ENCODE measurements at regions not wholly inside any gene's neighbourhood (a gene's known extent, or its start where the extent isn't known, plus 50 kb on each side); places are given as distances from the start of the nearest gene placed in this dataset.
"Not testable (repeated sequence)": the region's sequence is repeated elsewhere in the genome, so short reads cannot be mapped to it uniquely, and the experiment has no call there.

DNA sequence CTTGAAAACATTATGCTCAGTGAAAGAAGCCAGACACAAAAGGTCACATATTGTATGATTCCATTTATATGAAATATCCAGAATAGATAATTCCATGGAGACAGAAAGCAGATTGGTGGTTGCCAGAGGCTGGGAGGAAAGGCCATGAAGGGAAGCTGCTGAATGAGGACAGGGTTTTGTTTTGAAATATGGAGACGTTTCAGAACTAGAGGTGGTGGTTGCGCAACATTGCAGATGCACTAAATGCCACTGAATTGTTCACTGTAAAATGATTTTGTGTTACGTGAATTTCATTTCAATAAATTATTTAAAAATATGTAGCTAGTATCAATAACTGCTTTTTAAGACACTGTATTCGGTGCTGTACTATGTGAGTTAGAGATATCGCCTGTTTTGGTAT, 101.7 kb upstream of the ZNF236 start:
- H3K4me1 ChIP-seq (ENCODE audit: control insufficient read depth, insufficient read depth, low read length): no peaks in the 10 kb centered on the region
- H3K4me3 ChIP-seq (ENCODE audit: low read length in 2 of 2): no peak overlapping the region
- H3K36me3 ChIP-seq (ENCODE audit: control insufficient read depth in 2 of 2, insufficient read depth in 2 of 2, low read length in 2 of 2): no peaks in the 10 kb centered on the region
- H3K27me3 ChIP-seq (ENCODE audit: control insufficient read depth in 1 of 2, insufficient read depth in 2 of 2, low read length in 2 of 2): no peaks in the 10 kb centered on the region
- no peak overlapping the region for H3K27ac ChIP-seq (ENCODE audit: low read length)
- no peak overlapping the region for H3K9ac ChIP-seq (ENCODE audit: low read length in 2 of 2)
- no peaks in the 10 kb centered on the region for H3K9me3 ChIP-seq (ENCODE audit: control insufficient read depth in 2 of 2, low read length in 2 of 2)

DNA sequence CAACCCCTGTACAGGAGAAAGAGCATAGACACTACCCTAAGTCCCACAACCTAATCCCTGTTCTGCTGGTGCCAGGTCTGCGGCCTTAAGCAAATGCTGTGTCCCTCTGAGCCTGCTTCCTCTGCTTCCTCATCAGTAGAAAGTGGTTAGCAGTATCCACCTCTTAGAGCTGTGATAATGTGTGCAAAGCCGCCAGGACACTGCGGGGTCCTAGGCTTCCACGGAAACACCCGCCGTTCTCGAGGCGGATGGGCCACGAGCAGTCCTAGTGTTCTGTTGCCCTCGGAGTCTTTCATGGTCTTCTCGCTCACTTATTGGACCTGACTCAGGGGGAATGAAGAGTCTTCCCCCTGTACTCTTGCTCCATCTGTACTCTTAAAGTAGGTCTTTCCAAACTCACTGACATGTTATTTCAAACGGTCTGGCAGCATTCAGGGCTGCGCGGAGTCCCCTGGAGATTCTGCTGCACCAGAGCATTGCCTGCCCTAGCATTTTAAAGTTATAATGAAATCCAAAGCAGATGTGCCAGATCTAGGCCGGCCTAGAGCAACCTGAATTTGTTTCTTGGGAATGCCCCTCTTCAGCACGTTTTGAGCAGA, 107.2 kb upstream of the ZNF236 start:
- Histone ChIP-seq H3K27me3 (ENCODE audit: control insufficient read depth in 1 of 2, insufficient read depth in 2 of 2, low read length in 2 of 2) (no peaks in the 10 kb centered on the region), H3K4me1 (ENCODE audit: control insufficient read depth, insufficient read depth, low read length) (no peaks in the 10 kb centered on the region), H3K4me3 (ENCODE audit: low read length in 2 of 2) (no peak overlapping the region), H3K9me3 (ENCODE audit: control insufficient read depth in 2 of 2, low read length in 2 of 2) (no peaks in the 10 kb centered on the region), H3K36me3 (ENCODE audit: control insufficient read depth in 2 of 2, insufficient read depth in 2 of 2, low read length in 2 of 2) (no peaks in the 10 kb centered on the region), H3K9ac (ENCODE audit: low read length in 2 of 2) (no peak overlapping the region), H3K27ac (ENCODE audit: low read length) (no peak overlapping the region)

DNA sequence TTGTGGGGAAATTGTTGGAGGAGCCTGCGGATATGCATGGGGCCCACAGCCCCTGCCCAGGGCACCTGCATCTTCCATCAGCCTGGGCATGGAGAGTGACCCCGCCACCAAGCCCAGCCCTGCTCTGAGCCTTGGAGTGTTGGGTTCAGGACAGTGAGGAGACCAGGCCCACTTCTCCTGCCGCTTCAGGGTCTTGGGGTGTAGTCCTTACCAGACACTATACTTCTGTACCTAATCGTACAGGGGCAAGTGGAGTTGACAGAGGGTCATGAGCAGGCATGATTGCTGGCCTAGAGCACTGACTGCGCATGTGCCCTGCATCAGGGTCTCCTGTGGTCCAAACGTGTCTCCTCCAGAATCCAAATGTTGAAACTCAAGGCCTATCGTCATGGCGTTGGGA, 108.9 kb upstream of the ZNF236 start:
- no peaks in the 10 kb centered on the region for H3K27me3 ChIP-seq (ENCODE audit: control insufficient read depth in 1 of 2, insufficient read depth in 2 of 2, low read length in 2 of 2)
- no peak overlapping the region for H3K27ac ChIP-seq (ENCODE audit: low read length)
- no peaks in the 10 kb centered on the region for H3K9me3 ChIP-seq (ENCODE audit: control insufficient read depth in 2 of 2, low read length in 2 of 2)
- no peaks in the 10 kb centered on the region for H3K36me3 ChIP-seq (ENCODE audit: control insufficient read depth in 2 of 2, insufficient read depth in 2 of 2, low read length in 2 of 2)
- no peaks in the 10 kb centered on the region for H3K4me1 ChIP-seq (ENCODE audit: control insufficient read depth, insufficient read depth, low read length)
- no peak overlapping the region for H3K4me3 ChIP-seq (ENCODE audit: low read length in 2 of 2)
- no peak overlapping the region for H3K9ac ChIP-seq (ENCODE audit: low read length in 2 of 2)

DNA sequence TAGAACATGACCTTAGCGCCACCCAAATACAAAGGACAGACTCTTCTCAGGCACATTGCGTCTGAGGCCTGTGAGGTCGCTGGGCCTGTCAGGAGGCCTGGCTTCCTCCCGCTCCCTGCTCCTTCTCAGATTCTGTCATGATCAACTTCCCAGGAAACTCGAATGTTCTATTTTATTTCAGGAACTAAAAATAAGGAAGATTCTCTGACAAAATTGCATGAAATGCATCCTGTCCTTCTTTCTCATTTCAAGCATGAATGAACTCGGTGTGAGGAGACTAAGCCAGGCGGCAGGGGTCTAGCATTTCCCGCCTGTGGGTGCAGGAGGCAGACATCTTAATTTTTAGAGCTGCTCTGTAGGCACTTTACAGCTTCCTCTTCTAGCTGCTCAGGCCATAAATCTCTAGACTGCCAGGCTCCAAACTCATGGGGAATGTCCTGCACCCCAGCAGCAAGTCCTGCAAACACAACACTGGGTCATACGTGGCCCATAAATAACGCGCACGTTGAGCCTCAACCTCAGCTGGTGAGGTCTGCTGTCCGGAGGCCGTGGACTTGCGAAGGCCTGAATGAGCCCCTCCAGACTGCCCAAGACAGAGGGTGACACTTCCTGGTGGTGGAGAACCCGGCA, 109.7 kb upstream of the ZNF236 start:
- no peak overlapping the region for H3K4me3 ChIP-seq (ENCODE audit: low read length in 2 of 2)
- no peaks in the 10 kb centered on the region for H3K27me3 ChIP-seq (ENCODE audit: control insufficient read depth in 1 of 2, insufficient read depth in 2 of 2, low read length in 2 of 2)
- no peak overlapping the region for H3K9ac ChIP-seq (ENCODE audit: low read length in 2 of 2)
- no peaks in the 10 kb centered on the region for H3K9me3 ChIP-seq (ENCODE audit: control insufficient read depth in 2 of 2, low read length in 2 of 2)
- no peaks in the 10 kb centered on the region for H3K4me1 ChIP-seq (ENCODE audit: control insufficient read depth, insufficient read depth, low read length)
- no peaks in the 10 kb centered on the region for H3K36me3 ChIP-seq (ENCODE audit: control insufficient read depth in 2 of 2, insufficient read depth in 2 of 2, low read length in 2 of 2)
- no peak overlapping the region for H3K27ac ChIP-seq (ENCODE audit: low read length)

DNA sequence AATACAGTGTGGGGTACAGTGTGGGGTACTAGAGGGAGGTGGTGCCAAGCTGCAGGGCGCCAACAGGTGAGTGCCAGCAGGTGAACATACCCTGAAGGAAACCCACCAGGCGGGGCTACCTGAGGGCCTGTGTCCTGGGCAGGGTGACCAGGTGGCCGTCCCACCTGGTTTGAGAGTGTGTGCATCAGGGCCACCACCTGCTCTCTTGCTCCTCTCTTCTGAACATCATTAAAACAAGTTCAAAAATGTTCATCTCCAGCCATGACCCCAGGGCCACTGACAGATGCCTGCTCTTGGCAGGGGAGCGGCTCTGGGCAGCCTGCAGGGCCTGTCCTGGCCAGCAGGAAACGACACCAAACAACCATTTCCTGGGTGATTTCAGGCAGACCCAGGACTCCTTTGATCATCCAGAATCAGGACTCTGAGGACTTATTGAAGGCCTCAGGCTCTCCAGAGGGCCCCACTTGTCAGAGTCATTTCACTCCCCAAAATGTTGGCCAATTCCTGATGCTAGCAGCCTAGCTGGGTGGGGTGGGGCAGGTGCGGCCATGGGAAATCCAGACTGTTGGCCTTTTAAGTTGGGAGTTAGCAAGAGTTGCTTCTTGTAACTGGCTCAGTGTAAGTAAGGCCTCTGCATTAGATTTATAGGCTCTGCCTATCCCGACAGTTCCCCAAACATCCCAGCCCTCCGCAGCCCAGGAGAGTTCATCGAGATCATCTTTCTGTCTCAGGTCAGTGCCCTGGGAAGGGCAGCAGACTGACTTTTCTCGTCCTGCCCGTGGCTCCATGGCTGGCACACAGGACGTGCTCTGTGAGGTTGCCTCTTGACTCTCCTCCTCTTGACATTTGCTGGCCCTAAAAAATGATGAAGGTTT, 111.5 kb upstream of the ZNF236 start:
- no peak overlapping the region for H3K27ac ChIP-seq (ENCODE audit: low read length)
- no peaks in the 10 kb centered on the region for H3K27me3 ChIP-seq (ENCODE audit: control insufficient read depth in 1 of 2, insufficient read depth in 2 of 2, low read length in 2 of 2)
- H3K9ac ChIP-seq (ENCODE audit: low read length in 2 of 2): no peak overlapping the region
- H3K4me3 ChIP-seq (ENCODE audit: low read length in 2 of 2): no peak overlapping the region
- no peaks in the 10 kb centered on the region for H3K9me3 ChIP-seq (ENCODE audit: control insufficient read depth in 2 of 2, low read length in 2 of 2)
- no peaks in the 10 kb centered on the region for H3K4me1 ChIP-seq (ENCODE audit: control insufficient read depth, insufficient read depth, low read length)
- no peaks in the 10 kb centered on the region for H3K36me3 ChIP-seq (ENCODE audit: control insufficient read depth in 2 of 2, insufficient read depth in 2 of 2, low read length in 2 of 2)

DNA sequence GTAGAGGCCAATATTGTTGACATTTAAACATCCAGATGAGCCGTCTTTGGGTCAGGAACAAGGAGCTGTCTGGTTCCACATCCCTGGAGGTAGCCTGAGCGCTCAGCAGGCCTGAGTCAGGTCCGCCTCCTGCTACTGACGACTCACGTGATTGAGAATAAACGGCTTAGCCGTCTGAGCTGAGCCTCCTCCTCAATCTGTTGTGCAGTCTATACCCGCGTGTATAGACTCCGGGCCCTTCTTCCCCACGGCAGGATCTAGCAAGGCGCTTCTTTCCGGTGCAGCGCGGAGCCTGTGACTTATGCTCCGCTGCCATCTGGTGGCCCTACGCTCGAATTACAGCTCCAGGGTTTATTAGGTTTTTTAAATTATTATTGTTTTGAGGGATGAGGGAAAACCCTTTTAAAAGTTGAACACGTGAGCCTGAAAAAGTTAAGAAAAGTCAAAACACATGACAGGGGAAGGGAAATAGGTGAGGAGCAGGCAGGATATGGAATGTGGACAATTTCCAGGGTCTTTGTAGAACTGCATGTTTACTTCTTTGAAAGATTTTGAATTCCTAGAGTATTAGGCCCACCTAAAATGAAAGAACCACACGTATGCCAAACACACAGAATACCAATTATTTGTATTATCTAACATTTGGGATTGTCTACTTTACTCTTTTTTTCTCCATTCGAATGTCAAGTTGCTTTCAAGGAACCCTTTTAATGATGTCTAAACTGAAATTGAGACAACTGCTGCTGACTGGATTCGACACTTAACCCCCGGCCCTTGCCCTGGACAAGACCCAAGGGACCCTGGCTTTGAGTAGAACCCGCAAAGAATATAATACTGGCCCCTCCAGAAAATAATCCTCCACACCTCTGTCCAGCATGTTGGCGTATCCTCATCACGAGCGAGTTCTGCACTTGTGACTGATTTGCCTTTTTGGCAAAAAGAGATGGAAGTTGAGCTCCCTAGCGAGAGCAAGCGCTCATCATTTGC, 112.4 kb upstream of the ZNF236 start:
- Histone ChIP-seq H3K9ac (ENCODE audit: low read length in 2 of 2) (no peak overlapping the region), H3K4me3 (ENCODE audit: low read length in 2 of 2) (peak overlapping the region in 1 of 2 donors; percentile 54), H3K9me3 (ENCODE audit: control insufficient read depth in 2 of 2, low read length in 2 of 2) (no peaks in the 10 kb centered on the region), H3K27ac (ENCODE audit: low read length) (no peak overlapping the region), H3K27me3 (ENCODE audit: control insufficient read depth in 1 of 2, insufficient read depth in 2 of 2, low read length in 2 of 2) (no peaks in the 10 kb centered on the region), H3K36me3 (ENCODE audit: control insufficient read depth in 2 of 2, insufficient read depth in 2 of 2, low read length in 2 of 2) (no peaks in the 10 kb centered on the region), H3K4me1 (ENCODE audit: control insufficient read depth, insufficient read depth, low read length) (no peaks in the 10 kb centered on the region)

DNA sequence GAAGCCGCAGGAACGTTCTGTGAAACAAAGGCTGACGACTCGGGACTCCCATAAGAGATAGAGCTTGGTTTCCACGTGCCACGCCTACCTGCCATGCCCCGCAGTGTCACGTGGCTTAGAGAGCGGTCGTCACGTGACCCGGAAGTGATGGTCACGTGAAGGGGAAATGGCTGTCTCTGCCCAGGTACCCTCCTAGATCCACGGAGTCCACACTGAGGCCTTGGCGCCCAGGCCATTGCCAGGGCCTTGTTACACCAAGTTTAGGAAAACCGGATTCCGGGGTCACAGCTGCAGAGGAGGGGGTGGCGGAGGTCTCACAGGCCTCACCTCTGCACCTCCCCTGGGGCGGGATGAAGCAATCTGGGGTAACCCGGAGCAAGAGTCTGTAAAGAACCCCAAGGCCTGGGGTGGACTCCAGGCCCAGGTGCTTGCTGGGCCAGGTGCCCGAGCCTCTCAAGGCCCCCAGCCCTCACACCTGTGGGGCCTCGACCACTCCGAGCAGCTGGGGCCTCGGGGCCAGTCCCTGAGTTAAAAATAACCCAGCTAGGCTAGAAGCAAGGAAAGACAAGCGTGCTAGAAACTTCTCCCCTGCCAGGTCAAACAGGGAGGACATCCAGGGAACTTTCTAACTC, 113.5 kb upstream of the ZNF236 start:
- Histone ChIP-seq H3K4me3 (ENCODE audit: low read length in 2 of 2) (no peak overlapping the region), H3K27me3 (ENCODE audit: control insufficient read depth in 1 of 2, insufficient read depth in 2 of 2, low read length in 2 of 2) (no peaks in the 10 kb centered on the region), H3K4me1 (ENCODE audit: control insufficient read depth, insufficient read depth, low read length) (no peaks in the 10 kb centered on the region), H3K27ac (ENCODE audit: low read length) (no peak overlapping the region), H3K9me3 (ENCODE audit: control insufficient read depth in 2 of 2, low read length in 2 of 2) (no peaks in the 10 kb centered on the region), H3K36me3 (ENCODE audit: control insufficient read depth in 2 of 2, insufficient read depth in 2 of 2, low read length in 2 of 2) (no peaks in the 10 kb centered on the region), H3K9ac (ENCODE audit: low read length in 2 of 2) (no peak overlapping the region)

DNA sequence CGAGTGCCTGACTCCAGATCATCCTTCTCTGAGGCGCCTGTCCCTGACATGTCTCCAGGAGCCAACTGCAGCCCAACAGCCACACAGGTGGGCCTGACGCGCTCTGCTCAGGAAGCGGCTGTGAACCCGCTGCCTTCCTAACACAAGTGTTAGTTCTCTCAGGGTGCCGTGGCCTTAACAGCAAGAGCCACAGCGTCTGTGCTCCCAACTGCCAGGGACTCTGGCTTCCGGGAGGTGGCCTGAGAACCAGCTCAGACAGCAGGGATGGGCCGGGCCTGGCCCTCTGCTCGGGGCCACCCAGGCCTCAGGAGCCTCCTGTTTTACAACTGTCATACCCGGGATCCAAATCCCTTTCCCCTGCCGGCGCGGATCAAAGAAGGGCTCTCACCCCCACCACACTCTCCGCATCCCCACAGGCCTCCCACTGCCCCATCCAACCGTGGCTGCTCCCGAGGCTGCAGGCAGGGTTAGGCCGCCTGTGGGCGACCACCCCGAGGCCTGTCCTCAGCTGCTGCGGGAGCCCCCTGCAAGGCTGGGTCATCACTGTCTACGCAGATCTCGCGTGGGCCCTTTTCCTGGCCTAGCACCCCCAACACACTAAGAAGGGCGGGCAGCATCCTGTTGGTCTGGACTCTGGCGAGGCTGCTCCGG, 114.2 kb upstream of the ZNF236 start:
- H3K4me1 ChIP-seq (ENCODE audit: control insufficient read depth, insufficient read depth, low read length): no peaks in the 10 kb centered on the region
- no peak overlapping the region for H3K4me3 ChIP-seq (ENCODE audit: low read length in 2 of 2)
- H3K9me3 ChIP-seq (ENCODE audit: control insufficient read depth in 2 of 2, low read length in 2 of 2): no peaks in the 10 kb centered on the region
- no peaks in the 10 kb centered on the region for H3K27me3 ChIP-seq (ENCODE audit: control insufficient read depth in 1 of 2, insufficient read depth in 2 of 2, low read length in 2 of 2)
- no peak overlapping the region for H3K27ac ChIP-seq (ENCODE audit: low read length)
- no peaks in the 10 kb centered on the region for H3K36me3 ChIP-seq (ENCODE audit: control insufficient read depth in 2 of 2, insufficient read depth in 2 of 2, low read length in 2 of 2)
- no peak overlapping the region for H3K9ac ChIP-seq (ENCODE audit: low read length in 2 of 2)

DNA sequence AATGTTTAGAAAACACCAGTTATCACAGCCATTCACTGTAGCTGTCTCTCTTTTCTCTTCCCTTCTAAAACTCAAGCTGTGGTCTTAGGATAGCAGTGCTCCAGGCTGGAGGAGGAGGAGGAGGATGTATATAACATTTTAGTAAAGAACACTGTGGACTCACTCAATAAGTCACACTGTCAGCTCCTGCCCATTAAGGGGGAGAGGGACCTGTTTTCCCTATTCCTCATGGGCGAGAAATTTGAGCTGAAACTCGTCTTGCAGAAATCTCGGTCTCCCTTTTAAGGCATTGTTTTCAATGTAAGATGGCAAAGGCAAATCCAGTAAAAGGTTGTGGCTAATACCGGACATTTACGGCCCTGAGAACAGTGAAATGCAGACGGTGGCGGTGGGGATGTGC, 114.8 kb upstream of the ZNF236 start:
- Histone ChIP-seq H3K4me1 (ENCODE audit: control insufficient read depth, insufficient read depth, low read length) (no peaks in the 10 kb centered on the region), H3K36me3 (ENCODE audit: control insufficient read depth in 2 of 2, insufficient read depth in 2 of 2, low read length in 2 of 2) (no peaks in the 10 kb centered on the region), H3K4me3 (ENCODE audit: low read length in 2 of 2) (no peak overlapping the region), H3K27ac (ENCODE audit: low read length) (no peak overlapping the region), H3K9me3 (ENCODE audit: control insufficient read depth in 2 of 2, low read length in 2 of 2) (no peaks in the 10 kb centered on the region), H3K9ac (ENCODE audit: low read length in 2 of 2) (no peak overlapping the region), H3K27me3 (ENCODE audit: control insufficient read depth in 1 of 2, insufficient read depth in 2 of 2, low read length in 2 of 2) (no peaks in the 10 kb centered on the region)

DNA sequence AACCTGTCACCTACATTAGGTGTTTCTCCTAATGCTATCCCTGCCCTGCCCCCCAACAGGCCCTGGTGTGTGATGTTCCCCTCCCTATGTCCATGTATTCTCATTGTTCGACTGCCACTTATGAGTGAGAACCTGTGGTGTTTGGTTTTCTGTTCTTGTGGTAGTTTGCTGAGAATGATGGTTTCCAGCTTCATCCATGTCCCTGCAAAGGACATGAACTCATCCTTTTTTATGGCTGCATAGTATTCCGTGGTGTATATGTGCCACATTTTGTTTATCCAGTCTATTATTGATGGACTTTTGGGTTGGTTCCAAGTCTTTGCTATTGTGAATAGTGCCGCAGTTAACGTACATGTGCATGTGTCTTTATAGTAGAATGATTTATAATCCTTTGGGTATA, 117.8 kb upstream of the ZNF236 start:
- not testable (repeated sequence) for H3K27me3 ChIP-seq (ENCODE audit: control insufficient read depth in 1 of 2, insufficient read depth in 2 of 2, low read length in 2 of 2); H3K9ac ChIP-seq (ENCODE audit: low read length in 2 of 2); H3K9me3 ChIP-seq (ENCODE audit: control insufficient read depth in 2 of 2, low read length in 2 of 2); H3K27ac ChIP-seq (ENCODE audit: low read length); H3K4me3 ChIP-seq (ENCODE audit: low read length in 2 of 2); H3K36me3 ChIP-seq (ENCODE audit: control insufficient read depth in 2 of 2, insufficient read depth in 2 of 2, low read length in 2 of 2); H3K4me1 ChIP-seq (ENCODE audit: control insufficient read depth, insufficient read depth, low read length)
